ENCODE measurements at regions not wholly inside any gene's neighbourhood (a gene's known extent, or its start where the extent isn't known, plus 50 kb on each side); places are given as distances from the start of the nearest gene placed in this dataset.
A peak's percentile ranks its signal among the peaks of the same experiment; 100 is the strongest.

DNA sequence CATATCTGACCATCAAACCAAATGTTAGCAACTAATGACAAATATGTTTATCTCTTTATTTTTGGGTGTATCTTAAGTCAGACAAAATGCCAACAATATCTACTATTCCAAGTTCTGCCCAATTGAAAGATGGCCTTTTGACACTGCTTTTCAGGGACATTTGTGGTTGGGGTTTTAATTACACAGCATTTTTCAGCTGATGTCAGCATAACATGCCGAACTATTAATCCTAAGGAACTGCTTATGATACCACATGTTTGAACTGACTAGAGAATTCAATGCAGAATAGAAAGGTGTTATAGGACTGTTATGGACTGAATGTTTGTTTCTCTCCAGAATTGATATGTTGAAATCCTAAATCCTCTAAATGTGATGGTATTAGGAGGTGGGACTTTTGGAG is 445.1 kb downstream of the TMA16 start:
- no peak for DNase-seq (ENCODE audit: low read depth, low spot score)
- H3K27ac ChIP-seq = no peak overlapping the region

DNA sequence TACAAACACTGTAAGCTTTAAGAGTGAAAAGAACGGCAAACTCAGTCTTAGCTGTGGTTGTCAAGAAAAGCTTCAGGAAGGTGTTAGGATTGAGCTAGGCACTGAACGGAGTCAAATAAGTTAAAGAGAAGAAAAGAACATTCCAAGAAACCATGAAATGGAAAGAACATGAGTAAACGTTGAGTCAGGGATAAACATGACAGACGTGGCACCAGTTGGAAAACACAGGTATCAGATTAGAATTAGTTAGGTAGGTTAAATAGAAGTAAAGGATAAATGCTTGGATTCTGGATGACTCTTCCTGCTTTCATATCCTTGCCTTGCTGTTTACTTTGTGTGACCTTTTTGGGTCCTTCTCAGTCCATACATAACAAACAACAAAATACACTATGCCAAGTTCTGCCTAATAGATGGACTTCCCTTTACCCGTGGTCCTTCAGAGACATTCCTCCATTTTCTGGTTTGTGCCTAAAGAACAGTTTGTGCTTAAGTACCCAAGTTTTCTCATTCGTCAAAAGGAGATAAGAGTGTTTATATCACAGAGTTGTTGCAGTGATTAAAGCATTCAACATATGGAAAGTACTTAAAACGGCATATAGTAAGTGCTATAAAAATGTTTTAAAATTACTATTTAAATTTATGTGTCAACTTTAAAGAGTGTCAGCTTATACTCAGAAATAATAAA is 446.9 kb downstream of the TMA16 start:
- no peak overlapping the region for H3K27ac ChIP-seq
- DNase-seq (ENCODE audit: low read depth, low spot score) = peak; percentile 14

DNA sequence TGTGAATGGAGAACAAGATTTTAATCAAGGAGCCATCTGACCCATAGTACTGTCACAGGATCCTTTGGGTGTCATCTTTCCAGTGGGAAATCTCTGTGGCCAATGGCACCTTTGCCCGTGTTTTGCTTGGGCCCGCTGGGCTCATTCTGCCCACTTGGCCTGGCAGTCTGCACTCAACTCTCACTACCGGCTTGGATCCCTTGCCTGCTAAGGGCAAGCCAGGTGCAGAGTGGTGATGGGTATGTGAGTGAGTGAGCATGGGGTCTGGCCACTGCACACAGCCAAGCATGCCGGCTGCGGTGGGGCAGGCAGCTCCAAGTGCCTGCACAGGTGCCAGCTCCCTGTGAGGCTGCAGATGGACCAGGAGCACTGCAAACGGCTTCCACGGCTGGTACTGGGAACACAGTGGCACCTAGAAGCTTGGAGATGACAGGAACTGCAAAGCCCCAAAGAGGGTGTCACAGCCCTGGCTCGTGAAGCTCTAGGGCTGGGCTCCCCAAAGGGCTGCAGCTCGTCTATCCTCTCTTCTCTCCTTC is 454.5 kb downstream of the TMA16 start:
- no peak for DNase-seq (ENCODE audit: low read depth, low spot score)
- H3K27ac ChIP-seq = no peak overlapping the region

DNA sequence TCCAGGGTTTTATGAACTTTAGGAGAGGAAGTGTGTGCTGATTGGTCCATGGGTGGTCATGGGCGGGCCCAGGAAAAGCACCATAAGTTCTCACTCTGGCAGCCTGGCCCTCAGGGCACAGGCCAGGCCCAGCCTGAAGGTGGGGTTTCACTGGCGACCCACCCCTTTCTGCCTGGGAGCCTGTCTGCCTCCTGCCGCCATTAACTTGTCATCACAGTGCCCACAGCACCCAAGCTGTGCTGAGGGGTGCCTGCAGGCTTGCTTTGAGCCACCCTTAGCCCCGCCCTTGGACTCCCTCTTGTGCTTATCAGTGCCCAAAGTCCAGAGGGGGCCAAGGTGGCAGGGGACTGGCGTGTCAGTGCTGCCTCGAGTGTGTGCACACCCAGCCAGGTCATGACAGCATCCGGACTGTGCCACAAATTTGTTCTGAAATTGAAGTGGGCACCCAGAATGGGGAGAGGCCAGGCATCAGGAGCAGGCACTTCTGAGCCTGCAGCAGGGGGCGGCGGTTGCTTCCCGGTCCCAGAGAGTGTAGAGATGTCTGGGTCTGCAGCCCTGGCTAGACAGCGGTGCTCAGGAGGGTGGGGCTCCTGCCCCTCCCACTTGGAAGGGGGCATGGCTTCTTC is 455.6 kb downstream of the TMA16 start:
- DNase-seq (ENCODE audit: low read depth, low spot score) = no peak

DNA sequence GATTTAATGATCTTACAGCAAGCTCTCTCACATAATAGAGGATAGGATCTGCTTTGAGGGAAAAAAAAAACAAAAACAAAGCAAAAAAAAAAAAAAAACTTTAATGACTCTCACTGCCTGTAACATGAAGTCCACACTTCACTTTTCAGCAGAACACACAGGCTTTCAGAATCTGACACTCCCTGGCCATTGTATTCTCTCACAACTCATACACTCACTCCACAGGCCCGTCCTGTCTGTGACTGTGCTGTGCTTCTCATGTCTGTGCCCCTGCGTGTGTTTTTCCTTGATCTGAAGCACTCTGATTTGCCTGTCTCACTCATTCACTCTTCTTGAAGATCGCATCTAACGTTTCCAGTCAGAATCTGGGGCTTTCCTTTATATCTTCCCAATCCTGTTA is 460.8 kb downstream of the TMA16 start:
- DNase-seq (ENCODE audit: low read depth, low spot score) = no peak
- no peak overlapping the region for H3K27ac ChIP-seq

More for the DNA sequence above, 455.6 kb downstream of the TMA16 start:
- no peak overlapping the region for H3K27ac ChIP-seq

DNA sequence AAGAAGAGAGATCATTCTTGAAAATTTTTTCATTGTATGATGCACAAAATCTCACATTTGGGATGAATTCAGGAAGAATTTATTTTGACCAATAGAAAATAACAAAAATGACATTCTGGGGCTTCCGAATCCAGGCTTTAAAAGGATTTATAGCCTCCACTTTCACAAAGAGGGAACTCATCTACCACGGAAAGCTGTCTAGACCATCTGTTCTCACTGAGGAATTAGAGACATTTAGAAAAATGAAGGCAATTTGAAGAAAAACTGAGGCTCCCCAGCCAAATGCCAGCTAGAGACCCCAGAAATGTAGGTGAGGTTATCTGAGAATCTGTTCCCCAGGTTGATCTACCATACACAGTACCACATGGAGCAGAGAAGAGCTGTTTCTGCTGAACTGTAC is 464.3 kb downstream of the TMA16 start:
- no peak for DNase-seq (ENCODE audit: low read depth, low spot score)
- no peak overlapping the region for H3K27ac ChIP-seq

DNA sequence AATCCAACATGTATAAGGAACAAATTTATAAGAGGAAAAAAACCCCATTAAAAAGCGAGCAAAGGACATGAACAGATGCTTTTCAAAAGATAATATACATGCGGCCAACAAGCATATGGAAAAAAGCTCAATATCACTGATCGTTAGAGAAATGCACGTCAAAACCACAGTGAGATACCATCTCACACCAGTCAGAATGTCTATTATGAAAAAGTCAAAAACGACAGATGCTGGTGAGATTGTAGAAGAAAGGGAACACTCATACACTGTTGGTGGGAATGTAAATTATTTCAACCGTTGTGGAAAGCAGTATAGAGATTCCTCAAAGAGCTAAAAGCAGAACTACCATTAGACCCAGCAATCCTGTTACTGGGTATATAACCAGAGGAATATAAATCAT is 465.4 kb downstream of the TMA16 start:
- H3K27ac ChIP-seq = no peak overlapping the region
- no peak for DNase-seq (ENCODE audit: low read depth, low spot score)

DNA sequence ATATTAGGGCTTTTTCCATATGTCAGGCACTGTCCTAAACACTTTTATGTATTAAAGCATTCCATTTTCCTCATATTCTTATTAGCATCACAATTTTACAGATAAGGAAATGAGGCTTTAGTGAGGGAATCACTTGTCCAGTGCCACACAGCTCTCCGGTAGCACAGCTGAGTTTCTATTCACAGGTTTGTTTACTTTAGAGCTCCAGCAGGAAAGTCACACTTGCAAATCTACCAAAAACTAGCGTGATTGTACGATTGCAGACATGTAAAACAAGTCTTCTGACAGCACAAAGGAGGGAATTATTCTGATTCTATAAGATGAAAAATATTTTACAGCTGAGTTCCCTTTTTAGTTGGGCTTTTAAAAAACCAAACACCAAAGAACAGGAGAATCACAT is 472.1 kb downstream of the TMA16 start:
- H3K27ac ChIP-seq = no peak overlapping the region
- no peak for DNase-seq (ENCODE audit: low read depth, low spot score)

DNA sequence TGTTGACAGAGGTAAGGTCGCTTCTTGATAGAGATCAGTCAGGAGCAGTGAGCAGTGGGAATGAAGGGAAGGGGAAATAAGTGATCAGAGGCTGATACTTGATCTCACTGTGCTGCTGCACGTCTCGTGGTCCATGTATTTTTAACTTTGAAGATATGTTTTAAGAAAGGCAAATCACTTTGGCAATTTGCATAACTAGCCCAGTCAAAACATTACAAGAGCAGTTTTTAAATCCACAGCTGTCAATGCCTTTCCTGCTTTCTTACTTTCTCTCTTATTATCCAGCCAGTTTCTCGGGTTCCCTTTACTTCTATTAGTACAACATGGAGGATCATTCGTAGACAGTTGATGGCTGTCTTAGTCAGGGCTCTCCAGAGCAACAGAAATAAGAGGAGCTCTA is 472.8 kb downstream of the TMA16 start:
- H3K27ac ChIP-seq = no peak overlapping the region
- no peak for DNase-seq (ENCODE audit: low read depth, low spot score)

DNA sequence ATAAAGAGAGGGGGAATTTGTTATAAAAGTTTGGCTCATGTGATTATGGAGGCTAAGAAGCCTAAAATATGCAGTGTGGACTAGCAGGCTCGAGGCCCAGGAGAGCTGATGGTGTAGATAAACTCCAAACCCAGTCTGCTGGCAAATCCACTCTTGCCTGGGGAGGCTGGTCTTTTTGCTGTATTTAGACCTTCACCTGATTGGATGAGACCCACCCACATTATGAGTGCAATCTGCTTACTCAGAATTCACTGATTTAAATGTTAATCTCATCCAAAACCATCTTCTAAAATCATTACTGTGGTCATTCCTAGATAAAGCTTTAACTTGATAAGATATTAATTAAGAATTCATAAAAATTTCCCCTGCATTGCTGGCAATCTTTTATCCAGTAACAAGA is 473.2 kb downstream of the TMA16 start:
- no peak for DNase-seq (ENCODE audit: low read depth, low spot score)
- H3K27ac ChIP-seq = no peak overlapping the region

DNA sequence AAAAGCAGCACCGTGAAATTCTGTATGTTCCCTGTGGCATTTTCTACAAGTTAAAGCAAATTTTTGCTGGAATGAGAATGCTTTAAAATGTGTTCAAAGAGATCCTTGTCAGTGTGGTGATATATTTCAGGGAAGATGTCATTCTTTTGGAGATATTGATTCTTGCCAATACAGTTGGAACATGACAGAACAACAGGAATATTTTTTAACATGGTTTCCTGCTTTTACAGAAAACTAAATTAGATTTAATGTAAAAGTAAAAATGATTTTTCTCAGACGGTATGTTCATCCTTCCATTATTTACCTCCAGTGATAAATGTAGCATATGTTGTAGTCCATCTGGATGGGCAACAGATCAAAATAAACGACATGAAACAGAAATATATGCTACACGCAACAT is 474.8 kb downstream of the TMA16 start:
- DNase-seq (ENCODE audit: low read depth, low spot score) = no peak

DNA sequence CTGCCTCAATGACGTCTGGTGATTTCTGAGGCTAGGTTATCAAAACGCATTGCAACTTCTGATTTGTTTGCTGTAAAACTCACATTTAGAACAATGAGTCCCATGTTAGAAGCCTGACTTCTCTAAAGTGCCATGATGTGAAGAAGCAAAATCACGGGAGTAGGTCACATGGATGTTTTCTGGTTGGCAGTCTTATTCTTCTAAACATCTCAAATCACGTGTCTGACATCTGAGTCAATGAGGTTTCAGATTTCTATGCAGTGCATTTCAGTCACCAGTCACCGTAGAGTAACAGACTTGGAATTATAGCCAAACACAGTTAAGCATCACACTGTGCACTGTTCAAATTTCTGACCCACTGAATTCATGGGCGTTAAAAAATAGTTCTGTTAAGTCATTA is 482.1 kb downstream of the TMA16 start:
- no peak for DNase-seq (ENCODE audit: low read depth, low spot score)

More for the DNA sequence above, 474.8 kb downstream of the TMA16 start:
- H3K27ac ChIP-seq = no peak overlapping the region

DNA sequence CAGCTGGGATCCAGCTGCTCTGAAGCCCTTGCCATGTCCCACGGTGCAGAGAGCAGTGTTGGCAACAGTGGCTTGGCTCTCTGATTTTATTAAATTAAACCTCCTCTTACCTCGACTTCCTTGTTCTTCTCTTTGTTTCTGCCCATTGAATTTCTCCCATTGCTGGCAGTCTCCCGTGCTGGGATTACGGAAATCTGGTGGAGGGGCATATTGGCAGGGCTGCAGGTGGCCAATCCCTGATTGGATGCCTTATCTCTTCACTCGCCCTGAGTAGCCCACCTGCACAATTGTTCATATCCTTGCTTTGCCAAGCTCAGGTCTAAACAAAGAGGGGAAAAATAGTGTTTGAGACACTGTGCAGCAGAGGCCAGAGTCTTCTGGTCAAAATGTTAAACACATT is 493.9 kb downstream of the TMA16 start:
- DNase-seq (ENCODE audit: low read depth, low spot score) = no peak
- H3K27ac ChIP-seq = no peak overlapping the region

More for the DNA sequence above, 482.1 kb downstream of the TMA16 start:
- H3K27ac ChIP-seq = no peak overlapping the region

DNA sequence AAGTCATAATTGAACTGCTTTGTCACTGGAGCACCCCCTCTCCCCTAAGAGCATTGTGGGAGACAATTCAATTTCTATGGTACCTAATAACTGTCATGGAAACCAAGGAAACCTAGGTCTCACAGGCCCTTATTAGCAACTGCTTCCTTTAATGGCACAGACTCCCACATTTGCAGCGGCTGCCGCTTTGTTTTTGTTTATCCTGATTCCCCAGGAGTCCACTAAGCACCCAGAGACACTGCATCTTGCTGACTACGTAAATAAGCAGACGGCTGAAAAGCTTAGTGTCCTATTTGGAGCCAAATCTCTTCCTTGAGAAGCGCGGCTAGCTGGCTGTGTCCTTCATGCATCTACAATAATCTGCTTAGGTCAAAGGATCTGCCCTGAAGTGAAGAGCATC is 494.4 kb downstream of the TMA16 start:
- no peak overlapping the region for H3K27ac ChIP-seq
- no peak for DNase-seq (ENCODE audit: low read depth, low spot score)

DNA sequence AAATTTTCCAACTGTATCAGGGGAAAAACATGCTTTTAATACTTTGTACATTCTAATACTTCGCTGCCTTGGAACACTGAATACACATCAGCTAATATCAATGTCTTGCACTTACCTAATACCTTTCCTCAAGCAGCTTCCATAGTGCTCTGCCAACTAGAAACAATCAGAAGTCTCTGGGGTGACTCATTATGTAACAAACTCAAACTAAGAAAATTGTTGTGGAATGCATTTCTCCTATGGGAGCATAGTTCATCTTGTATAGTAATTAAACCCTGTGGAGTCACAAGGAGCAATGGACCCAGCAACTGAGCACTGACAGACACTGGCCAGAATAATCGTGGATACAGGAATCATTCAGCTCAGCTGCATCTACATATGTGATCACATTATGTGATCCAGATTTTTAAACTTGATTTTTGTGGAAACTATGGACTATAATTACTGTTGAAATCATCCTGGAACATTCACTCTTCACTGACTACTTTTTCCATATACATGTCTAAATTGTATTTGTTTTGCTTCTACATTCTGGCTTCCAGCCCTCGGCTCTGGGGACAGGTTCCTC is 496.9 kb downstream of the TMA16 start:
- no peak for DNase-seq (ENCODE audit: low read depth, low spot score)
- no peak overlapping the region for H3K27ac ChIP-seq

DNA sequence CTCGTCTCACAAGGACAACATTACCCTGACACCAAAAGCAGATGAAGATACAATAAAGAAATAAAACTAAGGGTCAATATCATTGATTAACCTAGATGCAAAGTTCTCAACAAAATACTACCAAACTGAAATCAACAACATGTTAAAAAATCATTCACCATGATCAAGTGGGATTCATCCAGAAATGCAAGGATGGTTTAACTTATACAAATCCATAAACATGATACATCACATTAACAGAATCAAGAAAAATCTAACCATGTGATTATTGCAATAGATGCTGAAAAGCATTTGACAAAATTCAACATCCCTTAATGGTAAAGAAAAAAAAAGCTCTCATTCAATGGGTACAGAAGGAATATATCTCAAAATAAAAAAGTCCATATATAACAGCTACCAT is 514.9 kb downstream of the TMA16 start:
- no peak for DNase-seq (ENCODE audit: low read depth, low spot score)

DNA sequence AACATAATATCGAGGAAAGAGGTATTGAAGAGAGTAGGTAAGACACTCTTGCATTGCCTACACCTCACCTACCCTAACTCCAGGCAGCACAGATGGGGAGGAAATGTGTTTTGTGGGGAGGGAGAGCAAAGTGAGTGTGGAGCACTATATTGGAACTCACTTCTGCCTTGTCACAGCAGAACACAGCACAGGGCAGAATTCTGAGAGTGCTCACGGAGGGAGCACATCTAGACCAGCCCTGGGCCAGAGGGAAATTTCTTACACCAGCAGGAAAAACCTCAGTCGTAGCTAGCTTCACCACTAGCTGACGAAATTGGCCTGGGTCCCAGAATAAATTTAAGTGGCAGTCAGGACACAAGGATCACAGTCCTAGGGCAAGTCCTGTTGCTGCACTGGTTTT is 517.3 kb downstream of the TMA16 start:
- no peak overlapping the region for H3K27ac ChIP-seq
- no peak for DNase-seq (ENCODE audit: low read depth, low spot score)

More for the DNA sequence above, 514.9 kb downstream of the TMA16 start:
- H3K27ac ChIP-seq = no peak overlapping the region

DNA sequence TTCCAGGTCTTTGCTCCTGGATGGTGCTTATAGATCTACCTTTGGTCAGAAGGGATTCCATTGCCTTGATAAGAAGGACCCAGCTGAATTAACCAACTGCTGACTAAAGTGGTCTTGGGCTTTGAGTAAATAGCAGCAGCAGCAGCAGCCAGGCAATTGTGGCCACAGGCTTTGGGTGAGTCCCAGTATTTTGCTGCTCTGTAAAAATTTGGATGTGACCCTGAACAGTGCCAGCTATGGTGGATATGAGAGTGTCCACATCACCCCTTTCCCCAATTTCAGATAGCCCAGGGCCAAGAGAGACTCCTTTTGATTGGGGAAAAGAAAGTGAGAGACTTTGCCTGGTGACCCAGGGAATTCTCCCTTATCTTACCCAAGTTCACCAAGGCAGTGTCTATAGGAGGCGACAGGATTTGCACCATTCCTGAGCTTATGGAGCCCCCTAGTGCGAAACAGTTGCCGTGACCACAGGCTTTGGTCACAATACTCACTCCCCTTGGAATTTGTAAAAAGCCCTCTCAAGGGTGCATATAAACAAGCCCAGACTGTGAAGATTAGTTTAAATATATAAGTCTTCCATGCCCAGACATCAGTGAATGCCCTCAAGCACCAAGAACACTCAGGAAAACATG is 518.0 kb downstream of the TMA16 start:
- DNase-seq (ENCODE audit: low read depth, low spot score) = no peak
- no peak overlapping the region for H3K27ac ChIP-seq

DNA sequence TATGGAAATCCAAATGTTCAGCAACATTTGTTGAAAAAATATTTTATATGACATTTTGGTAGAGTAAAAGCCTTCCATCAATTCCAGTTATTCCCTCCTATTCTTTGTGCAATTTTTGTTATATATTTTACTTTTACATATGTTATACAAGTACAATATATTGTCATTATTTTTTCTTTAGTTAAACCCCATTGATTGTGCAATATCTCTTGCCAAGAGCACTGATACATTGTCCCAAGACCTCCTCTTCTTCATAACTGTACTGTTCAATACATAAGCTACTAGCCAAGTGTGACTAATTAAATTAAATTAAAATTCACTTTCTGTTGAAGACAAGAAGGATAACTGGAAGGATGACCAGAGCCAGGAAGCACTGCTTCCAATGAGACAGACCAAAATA is 527.5 kb downstream of the TMA16 start:
- no peak for DNase-seq (ENCODE audit: low read depth, low spot score)
- H3K27ac ChIP-seq = no peak overlapping the region

DNA sequence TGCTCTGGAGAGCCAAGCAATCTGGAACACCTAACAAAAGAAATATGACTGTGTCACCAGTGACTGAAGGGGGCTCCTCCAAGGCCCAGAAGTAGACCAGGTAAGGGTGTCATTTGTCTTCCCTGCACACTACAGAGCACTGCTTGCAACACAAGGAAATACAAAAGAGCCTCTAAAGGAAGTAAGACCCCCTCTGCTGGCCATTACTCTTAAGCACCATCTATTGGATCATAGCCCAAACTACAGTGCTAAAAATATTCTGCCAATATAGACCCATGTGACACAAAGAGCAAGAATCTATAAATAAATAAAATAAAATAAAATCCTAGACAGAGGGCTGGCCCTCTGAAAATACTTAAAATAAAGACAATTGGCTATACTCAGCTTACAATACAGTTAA is 528.7 kb downstream of the TMA16 start:
- H3K27ac ChIP-seq = no peak overlapping the region
- DNase-seq (ENCODE audit: low read depth, low spot score) = no peak

DNA sequence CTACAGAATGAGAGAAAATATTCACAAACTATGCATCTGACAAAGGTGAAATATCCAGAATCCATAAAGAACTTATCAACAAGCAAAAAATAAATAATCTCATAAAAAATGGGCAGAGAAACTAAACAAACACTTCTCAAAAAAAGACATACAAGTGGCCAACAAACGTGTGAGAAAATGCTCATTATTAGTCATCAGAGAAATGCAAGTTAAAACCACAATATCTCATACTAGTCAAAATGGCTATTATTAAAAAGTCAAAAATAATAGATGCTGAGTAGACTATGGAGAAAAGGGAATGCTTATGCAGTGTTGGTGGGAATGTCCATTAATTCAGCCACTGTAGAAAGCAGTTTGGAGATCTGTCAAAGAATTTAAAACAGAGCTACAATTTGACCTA is 533.3 kb downstream of the TMA16 start:
- DNase-seq (ENCODE audit: low read depth, low spot score) = no peak
- no peak overlapping the region for H3K27ac ChIP-seq

All from epithelial cell of prostate (primary cell).